ENCODE measurements at regions not wholly inside any gene's neighbourhood (a gene's known extent, or its start where the extent isn't known, plus 50 kb on each side); places are given as distances from the start of the nearest gene placed in this dataset.
A peak's percentile ranks its signal among the peaks of the same experiment; 100 is the strongest.

- ChIA-PET CTCF (no interaction called here), POLR2A (ENCODE audit: low non-redundant PET) (no interaction called here)
- H3K27ac ChIP-seq = no peak overlapping the region
- TF ChIP-seq CTCF (conservative IDR thresholded peaks at IDR 0.05; ENCODE audit: low read depth) = no peak
- no peak for DNase-seq (ENCODE audit: low spot score)
These were observed 70.7 kb upstream of the PSMA6 start for GRCh38 chr14:35221462-35221861.

GRCh38 chr14:35222324-35222723 lies 69.9 kb upstream of the PSMA6 start:
- no peak for TF ChIP-seq CTCF (conservative IDR thresholded peaks at IDR 0.05; ENCODE audit: low read depth)
- DNase-seq (ENCODE audit: low spot score) = no peak
- POLR2A ChIA-PET (ENCODE audit: low non-redundant PET) = no interaction called here
- H3K27ac ChIP-seq = no peak overlapping the region
- CTCF ChIA-PET = no interaction called here

GRCh38 chr14:35222872-35223466 lies 69.2 kb upstream of the PSMA6 start:
- POLR2A ChIA-PET (ENCODE audit: low non-redundant PET) = no interaction called here
- DNase-seq (ENCODE audit: low spot score) = no peak
- CTCF ChIA-PET = no interaction called here
- no peak for TF ChIP-seq CTCF (conservative IDR thresholded peaks at IDR 0.05; ENCODE audit: low read depth)
- no peak overlapping the region for H3K27ac ChIP-seq

- no peak overlapping the region for H3K27ac ChIP-seq
- CTCF ChIA-PET = interaction anchor here (0.5 to 0.6 kb wide), 2 partner anchors 37 to 38 kb away, joined by 3 to 4 read pairs; no protein-coding TSS in a partner anchor
- POLR2A ChIA-PET (ENCODE audit: low non-redundant PET) = no interaction called here
- no peak for TF ChIP-seq CTCF (conservative IDR thresholded peaks at IDR 0.05; ENCODE audit: low read depth)
- DNase-seq (ENCODE audit: low spot score) = no peak
These were observed 68.3 kb upstream of the PSMA6 start for GRCh38 chr14:35223927-35224326.

DNA sequence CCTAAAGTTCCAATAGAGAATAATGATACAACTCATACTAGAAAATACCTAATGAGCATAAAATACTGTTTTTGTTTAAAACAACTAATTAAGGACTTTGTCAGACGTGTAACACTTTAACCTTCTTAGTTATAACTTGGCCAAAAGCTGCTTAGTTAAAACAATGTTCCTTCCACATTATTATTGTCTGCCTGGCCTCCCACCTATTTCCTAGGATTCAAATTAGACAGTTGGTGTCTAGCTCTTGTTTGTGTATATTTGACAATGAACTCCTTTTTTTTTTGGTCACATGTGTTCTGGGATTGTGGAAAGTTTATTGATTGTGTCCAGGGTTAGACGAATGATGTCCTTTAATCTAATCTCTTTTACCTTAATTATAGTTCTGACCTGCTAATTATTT lies 67.6 kb upstream of the PSMA6 start:
- POLR2A ChIA-PET (ENCODE audit: low non-redundant PET) = no interaction called here
- DNase-seq (ENCODE audit: low spot score) = no peak
- TF ChIP-seq CTCF (conservative IDR thresholded peaks at IDR 0.05; ENCODE audit: low read depth) = no peak
- no peak overlapping the region for H3K27ac ChIP-seq
- CTCF ChIA-PET = no interaction called here

DNA sequence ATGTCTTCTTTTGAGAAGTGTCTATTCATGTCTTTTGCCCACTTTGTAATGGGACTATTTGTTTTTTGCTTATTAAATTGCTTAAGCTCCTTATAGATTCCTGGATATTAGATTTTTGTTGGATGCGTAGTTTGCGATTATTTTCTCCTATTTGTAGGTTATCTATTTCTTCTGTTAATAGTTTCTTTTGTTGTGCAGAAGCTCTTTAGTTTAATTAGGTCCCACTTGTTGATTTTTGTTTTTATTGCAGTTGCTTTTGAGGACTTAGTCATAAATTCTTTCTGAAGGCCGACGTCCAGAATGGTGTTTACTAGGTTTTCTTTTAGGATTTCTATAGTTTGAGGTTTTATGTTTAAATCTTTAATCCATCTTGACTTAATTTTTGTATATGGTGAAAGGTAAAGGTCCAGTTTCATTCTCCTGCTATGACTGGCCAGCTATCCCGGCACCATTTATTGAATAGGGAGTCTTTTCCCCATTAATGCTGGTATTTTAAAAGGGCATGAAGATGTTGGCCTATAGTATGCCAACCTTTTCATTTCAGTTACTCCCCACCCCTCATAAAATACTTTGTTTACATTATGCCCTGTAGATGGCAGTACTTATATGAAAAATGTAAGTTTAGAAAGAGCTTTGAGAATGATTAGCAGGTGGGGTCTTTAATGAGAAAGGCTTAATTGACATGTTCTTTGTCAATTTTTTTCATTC lies 62.9 kb upstream of the PSMA6 start:
- POLR2A ChIA-PET (ENCODE audit: low non-redundant PET) = no interaction called here
- CTCF ChIA-PET = interaction anchor here (0.5 to 1.4 kb wide), 11 partner anchors 10 to 519 kb away, joined by 3 to 6 read pairs (median 4); no protein-coding TSS in a partner anchor
- no peak overlapping the region for H3K27ac ChIP-seq
- DNase-seq (ENCODE audit: low spot score) = peak; percentile 49
- TF ChIP-seq CTCF (conservative IDR thresholded peaks at IDR 0.05; ENCODE audit: low read depth) = peak; percentile 44

Data from RWPE1 (cell line).